GM12891 (cell line): ENCODE measurements at regions not wholly inside any gene's neighbourhood (a gene's known extent, or its start where the extent isn't known, plus 50 kb on each side); places are given as distances from the start of the nearest gene placed in this dataset.

Experiments
- DNase-seq: peaks from one replicate; pipeline ENCODE4 v3.0.0; 2011; ENCODE audit warnings: low spot score; ENCODE audit not compliant: insufficient read length
- FAIRE-seq: peaks from 2 replicates; lab custom pipeline; 2011; peaks lifted over from hg19 to GRCh38; lab: Jason Lieb, UNC
- PAX5 ChIP-seq: IDR thresholded peaks from 2 replicates; pipeline ENCODE4 v1.6.1; 2011; ENCODE audit warnings: low read length, moderate library complexity, mild to moderate bottlenecking; ENCODE audit not compliant: insufficient read depth, severe bottlenecking
- POLR2A ChIP-seq: IDR thresholded peaks from 2 replicates; pipeline ENCODE4 v1.6.1; 2011; ENCODE audit warnings: low read depth, low read length, control low read depth
- POLR2AphosphoS5 ChIP-seq: IDR thresholded peaks from 2 replicates; pipeline ENCODE4 v1.6.1; 2011; ENCODE audit warnings: low read depth, low read length, control low read depth
- POU2F2 ChIP-seq: IDR thresholded peaks from 2 replicates; pipeline ENCODE4 v1.6.1; 2011; ENCODE audit warnings: low read depth, mild to moderate bottlenecking, control low read depth, low read length, moderate library complexity
- SPI1 ChIP-seq: IDR thresholded peaks from 2 replicates; pipeline ENCODE4 v1.6.1; 2011; ENCODE audit warnings: low read depth, low read length, control low read depth
- TAF1 ChIP-seq: IDR thresholded peaks from 2 replicates; pipeline ENCODE4 v1.6.1; 2011; ENCODE audit warnings: low read depth, low read length, control low read depth

GRCh38 chr1:239562095-239562494 is 175.7 kb downstream of the CHRM3 start:
- FAIRE-seq (no peak), DNase-seq (no peak)
- no peak for TF ChIP-seq POLR2AphosphoS5
- no peak for TF ChIP-seq TAF1
- TF ChIP-seq POLR2A, result no peak
- TF ChIP-seq POU2F2, result no peak
- no peak for TF ChIP-seq PAX5
- TF ChIP-seq SPI1, result no peak

DNA sequence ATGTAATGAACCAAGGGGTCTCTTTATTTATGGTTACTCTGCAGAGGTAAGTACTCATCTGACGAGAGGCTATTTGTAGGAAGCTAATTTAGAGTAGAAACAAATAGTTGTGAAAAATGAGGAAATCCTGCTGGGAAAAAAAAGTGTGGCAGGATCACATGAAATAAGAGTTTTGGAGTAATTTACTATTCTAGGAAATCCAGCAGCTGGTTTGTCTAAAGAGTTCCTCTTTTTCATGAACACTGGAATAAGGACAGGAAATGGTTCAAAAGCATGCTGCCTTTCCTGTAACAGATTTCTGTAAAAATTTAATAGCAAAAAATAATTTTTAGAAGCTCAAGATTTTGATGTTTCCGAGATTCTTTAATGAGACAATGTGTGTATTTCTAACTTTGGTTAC is 177.3 kb downstream of the CHRM3 start:
- DNase-seq, result no peak
- no peak for TF ChIP-seq POU2F2
- no peak for TF ChIP-seq POLR2A
- TF ChIP-seq SPI1, result 0 out of 2 replicates have a peak, but pooled peaks have one; percentile 1
- FAIRE-seq, result no peak

DNA sequence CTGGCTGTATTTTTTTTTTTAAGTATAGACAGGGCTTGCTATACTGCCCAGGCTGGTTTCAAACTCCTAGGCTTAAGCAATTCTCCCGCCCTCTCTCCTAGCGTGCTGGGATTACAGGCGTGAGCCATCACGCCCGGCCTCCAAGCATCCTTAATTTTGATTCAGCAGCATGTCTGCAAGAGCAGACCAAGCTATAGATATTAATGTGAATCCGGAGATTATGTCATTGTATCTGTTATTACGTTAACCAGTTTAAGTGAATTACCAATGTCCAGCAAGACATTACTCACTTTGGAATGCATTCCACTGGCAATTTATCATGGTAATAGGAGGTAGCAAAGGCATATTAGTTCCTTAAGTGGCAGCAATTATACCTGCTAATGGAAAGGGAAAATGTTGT is 179.7 kb downstream of the CHRM3 start:
- FAIRE-seq (no peak), DNase-seq (no peak)
- TF ChIP-seq PAX5 (no peak), POLR2A (no peak), TAF1 (no peak)

DNA sequence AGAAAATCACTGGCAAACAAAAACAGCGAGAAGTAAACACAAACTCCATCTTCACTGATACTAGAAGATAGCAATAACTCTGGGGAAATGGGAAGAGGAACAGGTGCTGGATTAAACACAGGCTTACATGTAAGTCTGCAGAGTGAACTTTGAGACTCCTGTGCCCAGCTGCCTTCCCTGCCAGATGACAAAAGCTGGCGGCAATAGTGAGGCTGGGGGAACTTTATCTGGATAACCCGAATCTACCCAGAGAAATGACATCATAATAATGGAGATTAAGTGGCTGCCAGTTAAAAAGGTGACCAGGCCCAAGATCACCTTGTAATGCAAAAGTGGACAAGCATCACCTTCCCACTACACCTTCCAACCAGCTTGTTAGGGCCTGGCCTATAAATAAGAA is 184.5 kb downstream of the CHRM3 start:
- FAIRE-seq, result no peak
- no peak for DNase-seq
- no peak for TF ChIP-seq PAX5
- TF ChIP-seq SPI1, result no peak
- no peak for TF ChIP-seq POU2F2
- TF ChIP-seq POLR2AphosphoS5, result no peak
- TF ChIP-seq POLR2A, result no peak
- TF ChIP-seq TAF1, result no peak

GRCh38 chr1:239572183-239572582 is 185.8 kb downstream of the CHRM3 start:
- TF ChIP-seq POU2F2 (no peak), PAX5 (no peak), TAF1 (no peak), POLR2A (no peak)
- DNase-seq (no peak), FAIRE-seq (no peak)

- FAIRE-seq, result no peak
- no peak for DNase-seq
- TF ChIP-seq POLR2A (no peak), POLR2AphosphoS5 (no peak), SPI1 (no peak), TAF1 (no peak), POU2F2 (no peak), PAX5 (no peak)
Measured at GRCh38 chr1:239574112-239574511, 187.7 kb downstream of the CHRM3 start.

- DNase-seq (no peak), FAIRE-seq (no peak)
- TF ChIP-seq POLR2AphosphoS5, result no peak
- TF ChIP-seq PAX5, result no peak
- TF ChIP-seq POLR2A, result no peak
- no peak for TF ChIP-seq SPI1
- TF ChIP-seq POU2F2, result no peak
- TF ChIP-seq TAF1, result no peak
Measured at GRCh38 chr1:239575113-239575512, 188.7 kb downstream of the CHRM3 start.

DNA sequence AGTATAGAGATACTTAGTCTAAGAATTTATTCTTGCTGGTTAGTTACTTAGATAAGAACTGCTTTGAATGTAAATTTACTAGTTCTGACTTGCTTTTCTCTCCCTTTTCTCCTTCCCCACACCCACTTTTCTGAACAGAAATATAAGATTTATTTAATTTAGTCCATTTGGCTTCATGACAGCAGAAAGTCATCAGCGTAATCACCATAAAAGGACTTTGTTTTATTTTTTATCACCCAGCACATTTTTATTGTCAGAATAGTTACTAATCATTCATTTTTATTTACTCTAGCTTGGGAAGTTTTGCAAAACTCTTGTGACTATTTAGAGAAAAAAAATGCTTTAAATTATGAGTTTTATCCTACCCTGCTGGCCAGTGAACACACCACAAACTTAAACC is 197.2 kb downstream of the CHRM3 start:
- TF ChIP-seq POU2F2, result no peak
- no peak for TF ChIP-seq SPI1
- no peak for TF ChIP-seq POLR2AphosphoS5
- TF ChIP-seq TAF1, result no peak
- TF ChIP-seq PAX5, result no peak
- no peak for TF ChIP-seq POLR2A
- no peak for FAIRE-seq

GRCh38 chr1:239586128-239586527 is 199.8 kb downstream of the CHRM3 start:
- DNase-seq (no peak), FAIRE-seq (no peak)
- TF ChIP-seq SPI1 (no peak), POLR2AphosphoS5 (no peak), PAX5 (no peak)

More for the DNA sequence above, 197.2 kb downstream of the CHRM3 start:
- no peak for DNase-seq

DNA sequence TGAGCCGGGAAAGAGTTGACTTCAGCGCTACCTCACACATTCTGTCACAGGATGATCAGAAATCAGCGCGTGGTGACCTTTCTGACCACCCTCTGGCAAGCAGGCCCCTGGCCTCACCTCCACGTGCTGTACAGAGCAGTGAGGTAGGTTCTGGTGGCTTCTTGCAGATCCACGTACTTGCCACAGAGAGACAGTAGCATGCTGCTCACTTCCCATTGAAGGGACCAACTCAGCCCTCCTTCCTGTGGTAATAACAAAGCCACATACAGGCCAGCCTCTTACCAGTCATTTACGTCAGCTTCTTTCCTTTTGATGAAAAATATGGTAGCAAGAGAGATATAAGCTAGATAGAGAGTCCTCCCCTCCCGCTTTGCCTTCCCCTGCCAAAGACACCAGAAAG is 200.7 kb downstream of the CHRM3 start:
- TF ChIP-seq SPI1 (no peak), POLR2A (no peak), POU2F2 (no peak), TAF1 (no peak), POLR2AphosphoS5 (no peak), PAX5 (no peak)
- no peak for FAIRE-seq
- no peak for DNase-seq

DNA sequence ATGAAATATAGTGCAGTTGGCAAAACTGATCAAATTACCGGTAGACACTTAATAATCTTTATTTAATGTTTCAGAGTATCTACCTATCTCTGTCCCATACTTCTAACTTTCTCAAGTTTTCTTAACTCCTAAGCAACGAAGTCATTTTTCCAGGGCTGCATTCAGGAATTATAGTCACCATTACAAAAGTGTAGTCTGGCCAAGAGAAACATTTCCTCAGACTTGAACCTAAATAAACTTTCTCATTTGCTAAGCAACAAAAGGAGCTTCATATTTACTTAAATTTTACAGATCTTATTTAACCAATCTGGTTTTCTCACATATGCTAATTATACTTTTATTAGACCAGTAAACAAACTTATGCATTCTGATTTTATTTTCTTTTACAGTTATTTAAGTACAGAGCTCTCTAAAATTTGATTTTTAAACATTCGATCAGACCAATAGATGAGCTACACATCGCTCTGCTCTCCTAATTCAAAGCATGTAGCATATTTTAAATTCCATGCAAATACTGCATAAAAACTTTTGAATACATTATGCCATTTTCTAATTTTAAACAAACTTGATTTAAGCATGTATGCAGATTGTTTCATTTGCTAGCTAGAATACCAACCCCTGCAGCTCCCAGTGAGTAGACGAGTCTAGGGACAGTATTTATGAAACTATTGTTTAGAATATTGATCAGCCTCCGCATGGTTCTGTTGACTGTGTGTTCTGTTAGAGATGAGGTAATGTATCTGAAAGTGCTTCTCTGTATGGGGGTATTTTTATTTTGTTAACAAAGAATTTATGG is 201.4 kb downstream of the CHRM3 start:
- no peak for TF ChIP-seq POU2F2
- no peak for TF ChIP-seq POLR2AphosphoS5
- TF ChIP-seq PAX5, result no peak
- TF ChIP-seq POLR2A, result no peak
- TF ChIP-seq SPI1, result no peak
- TF ChIP-seq TAF1, result no peak
- DNase-seq (no peak), FAIRE-seq (no peak)

GRCh38 chr1:239590556-239590955 is 204.2 kb downstream of the CHRM3 start:
- TF ChIP-seq POU2F2 (no peak), PAX5 (no peak), POLR2A (no peak), POLR2AphosphoS5 (no peak), TAF1 (no peak), SPI1 (no peak)
- DNase-seq, result no peak
- no peak for FAIRE-seq
